ENCODE measurements at regions not wholly inside any gene's neighbourhood (a gene's known extent, or its start where the extent isn't known, plus 50 kb on each side); places are given as distances from the start of the nearest gene placed in this dataset.

- TF ChIP-seq YY1 (IDR thresholded peaks at IDR 0.05; ENCODE audit: low read depth) (no peak), FOXM1 (IDR thresholded peaks at IDR 0.05; ENCODE audit: borderline replicate concordance, low read depth) (no peak), NFIC (IDR thresholded peaks at IDR 0.05) (no peak), EGR1 (IDR thresholded peaks at IDR 0.05) (no peak), RAD21 (IDR thresholded peaks at IDR 0.05; ENCODE audit: low read depth) (no peak), EP300 (IDR thresholded peaks at IDR 0.05; ENCODE audit: borderline replicate concordance) (no peak), TAF1 (IDR thresholded peaks at IDR 0.05; ENCODE audit: low read depth) (no peak), TCF12 (IDR thresholded peaks at IDR 0.05; ENCODE audit: low read depth) (no peak), ZBTB7A (IDR thresholded peaks at IDR 0.05; ENCODE audit: low read depth) (no peak), CREB1 (IDR thresholded peaks at IDR 0.05; ENCODE audit: low read depth) (no peak), CEBPB (IDR thresholded peaks at IDR 0.05) (no peak), TEAD4 (IDR thresholded peaks at IDR 0.05) (no peak), MAX (IDR thresholded peaks at IDR 0.05) (no peak), REST (IDR thresholded peaks at IDR 0.05; ENCODE audit: low read depth) (no peak)
- TF ChIP-seq, protein P1, sequence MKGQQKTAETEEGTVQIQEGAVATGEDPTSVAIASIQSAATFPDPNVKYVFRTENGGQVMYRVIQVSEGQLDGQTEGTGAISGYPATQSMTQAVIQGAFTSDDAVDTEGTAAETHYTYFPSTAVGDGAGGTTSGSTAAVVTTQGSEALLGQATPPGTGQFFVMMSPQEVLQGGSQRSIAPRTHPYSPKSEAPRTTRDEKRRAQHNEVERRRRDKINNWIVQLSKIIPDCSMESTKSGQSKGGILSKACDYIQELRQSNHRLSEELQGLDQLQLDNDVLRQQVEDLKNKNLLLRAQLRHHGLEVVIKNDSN (IDR thresholded peaks at IDR 0.05), result no peak
Observed at GRCh38 chr5:5783021-5783420, 360.5 kb downstream of the ICE1 start.

GRCh38 chr5:5782402-5782801, 359.9 kb downstream of the ICE1 start:
- no peak for TF ChIP-seq ZBTB7A (IDR thresholded peaks at IDR 0.05; ENCODE audit: low read depth)
- TF ChIP-seq MAX (IDR thresholded peaks at IDR 0.05), result no peak
- no peak for TF ChIP-seq TEAD4 (IDR thresholded peaks at IDR 0.05)
- TF ChIP-seq EP300 (IDR thresholded peaks at IDR 0.05; ENCODE audit: borderline replicate concordance), result no peak

- no peak for TF ChIP-seq NFIC (IDR thresholded peaks at IDR 0.05)
- no peak for TF ChIP-seq FOXM1 (IDR thresholded peaks at IDR 0.05; ENCODE audit: borderline replicate concordance, low read depth)
- no peak for TF ChIP-seq CREB1 (IDR thresholded peaks at IDR 0.05; ENCODE audit: low read depth)
- TF ChIP-seq CEBPB (IDR thresholded peaks at IDR 0.05), result no peak
- TF ChIP-seq EGR1 (IDR thresholded peaks at IDR 0.05), result no peak
- TF ChIP-seq TEAD4 (IDR thresholded peaks at IDR 0.05), result no peak
- TF ChIP-seq TCF12 (IDR thresholded peaks at IDR 0.05; ENCODE audit: low read depth), result no peak
- no peak for TF ChIP-seq ZBTB7A (IDR thresholded peaks at IDR 0.05; ENCODE audit: low read depth)
Observed at GRCh38 chr5:5781335-5781734, 358.9 kb downstream of the ICE1 start.

DNA sequence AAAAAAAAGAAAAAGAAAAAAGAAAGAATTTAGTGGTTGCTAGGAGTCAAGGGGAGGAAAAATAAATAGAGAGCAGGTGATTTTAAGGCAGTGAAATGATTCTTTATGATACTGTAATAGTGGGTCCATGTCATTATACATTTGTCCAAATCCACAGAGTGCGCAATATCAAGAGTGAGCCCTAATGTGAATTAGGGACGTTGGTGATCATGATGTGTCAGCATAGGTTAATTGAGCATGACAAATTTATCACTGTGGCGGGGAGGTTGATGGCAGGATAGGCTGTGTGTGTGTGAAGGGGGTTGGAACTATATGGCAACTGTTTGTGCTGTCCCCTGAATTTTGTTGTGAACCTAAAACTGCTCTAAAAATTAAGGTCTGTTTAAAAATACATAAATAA, 357.8 kb downstream of the ICE1 start:
- TF ChIP-seq EP300 (IDR thresholded peaks at IDR 0.05; ENCODE audit: borderline replicate concordance) (no peak), NFIC (IDR thresholded peaks at IDR 0.05) (no peak), CREB1 (IDR thresholded peaks at IDR 0.05; ENCODE audit: low read depth) (no peak), RAD21 (IDR thresholded peaks at IDR 0.05; ENCODE audit: low read depth) (no peak), FOXM1 (IDR thresholded peaks at IDR 0.05; ENCODE audit: borderline replicate concordance, low read depth) (no peak), ZBTB7A (IDR thresholded peaks at IDR 0.05; ENCODE audit: low read depth) (no peak)

DNA sequence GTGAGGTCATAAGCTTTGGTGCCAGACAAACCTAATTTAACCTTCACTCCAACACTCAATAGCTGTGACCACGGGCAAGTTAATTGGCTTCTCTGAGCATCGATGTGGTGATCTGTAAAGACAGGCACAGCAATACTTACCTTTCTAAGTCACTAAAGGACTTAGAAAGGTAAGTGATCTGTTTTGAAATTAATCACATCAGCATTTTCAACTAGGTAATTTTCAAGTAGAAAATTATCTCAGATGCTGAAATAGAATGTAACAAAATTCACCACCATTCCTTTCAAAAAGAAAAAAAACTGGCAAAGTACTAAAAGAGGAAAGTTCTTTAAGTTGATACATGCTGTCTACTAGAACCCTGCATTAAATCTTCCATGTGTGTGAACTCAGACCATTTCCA, 354.5 kb downstream of the ICE1 start:
- no peak for TF ChIP-seq FOXM1 (IDR thresholded peaks at IDR 0.05; ENCODE audit: borderline replicate concordance, low read depth)
- TF ChIP-seq CEBPB (IDR thresholded peaks at IDR 0.05), result no peak
- no peak for TF ChIP-seq TCF12 (IDR thresholded peaks at IDR 0.05; ENCODE audit: low read depth)
- no peak for TF ChIP-seq CREB1 (IDR thresholded peaks at IDR 0.05; ENCODE audit: low read depth)
- TF ChIP-seq EGR1 (IDR thresholded peaks at IDR 0.05), result no peak
- no peak for TF ChIP-seq MAX (IDR thresholded peaks at IDR 0.05)
- TF ChIP-seq ZBTB7A (IDR thresholded peaks at IDR 0.05; ENCODE audit: low read depth), result no peak
- no peak for TF ChIP-seq TAF1 (IDR thresholded peaks at IDR 0.05; ENCODE audit: low read depth)
- TF ChIP-seq NFIC (IDR thresholded peaks at IDR 0.05), result no peak
- TF ChIP-seq YY1 (IDR thresholded peaks at IDR 0.05; ENCODE audit: low read depth), result no peak
- no peak for TF ChIP-seq RAD21 (IDR thresholded peaks at IDR 0.05; ENCODE audit: low read depth)
- no peak for TF ChIP-seq REST (IDR thresholded peaks at IDR 0.05; ENCODE audit: low read depth)
- TF ChIP-seq TEAD4 (IDR thresholded peaks at IDR 0.05), result no peak
- no peak for TF ChIP-seq EP300 (IDR thresholded peaks at IDR 0.05; ENCODE audit: borderline replicate concordance)
- TF ChIP-seq, protein P1 (IDR thresholded peaks at IDR 0.05), result no peak

DNA sequence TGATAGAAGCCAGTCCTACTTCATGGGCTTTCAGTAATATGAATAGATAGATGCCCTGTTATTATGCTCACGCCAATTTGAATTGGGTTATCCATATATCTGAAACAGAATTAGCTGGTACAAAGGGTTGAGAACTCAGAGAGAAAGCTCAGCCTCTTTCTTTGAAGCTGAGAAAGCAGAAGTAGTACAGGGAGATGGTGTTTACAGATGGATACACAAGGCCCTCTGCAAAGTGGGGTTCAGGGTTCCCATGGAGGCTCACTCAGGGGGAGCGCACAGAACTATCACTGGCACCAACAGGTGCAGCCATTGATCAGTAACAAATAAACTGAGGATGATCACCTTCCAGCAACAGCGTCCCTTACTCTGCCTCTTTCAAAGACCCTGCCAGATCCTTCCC, 349.7 kb downstream of the ICE1 start:
- TF ChIP-seq TEAD4 (IDR thresholded peaks at IDR 0.05) (no peak), FOXM1 (IDR thresholded peaks at IDR 0.05; ENCODE audit: borderline replicate concordance, low read depth) (no peak), EP300 (IDR thresholded peaks at IDR 0.05; ENCODE audit: borderline replicate concordance) (no peak), TAF1 (IDR thresholded peaks at IDR 0.05; ENCODE audit: low read depth) (no peak), REST (IDR thresholded peaks at IDR 0.05; ENCODE audit: low read depth) (no peak)
- TF ChIP-seq, protein P1 (IDR thresholded peaks at IDR 0.05), result no peak
